ENCODE measurements at regions not wholly inside any gene's neighbourhood (a gene's known extent, or its start where the extent isn't known, plus 50 kb on each side); places are given as distances from the start of the nearest gene placed in this dataset.

DNA sequence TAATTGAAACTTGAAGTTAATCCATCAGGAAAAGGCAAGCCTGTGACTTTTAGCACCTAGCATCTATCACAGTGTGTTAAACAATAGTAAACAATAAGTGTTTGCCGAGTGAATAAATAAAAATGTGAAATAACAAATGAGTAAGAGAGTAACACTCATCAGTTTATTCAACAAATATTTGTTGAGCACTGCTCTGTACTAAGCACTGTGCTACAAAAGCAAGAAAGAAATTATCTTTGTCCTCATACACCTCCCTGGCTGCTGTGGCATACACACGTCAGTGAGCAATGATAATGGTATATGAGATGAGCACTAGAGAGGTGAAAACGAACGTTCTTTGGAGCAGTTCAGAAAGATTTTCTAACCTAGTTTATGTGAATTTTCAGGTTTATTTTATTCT lies 295.0 kb upstream of the LRRC7 start:
- TF ChIP-seq, protein P1, sequence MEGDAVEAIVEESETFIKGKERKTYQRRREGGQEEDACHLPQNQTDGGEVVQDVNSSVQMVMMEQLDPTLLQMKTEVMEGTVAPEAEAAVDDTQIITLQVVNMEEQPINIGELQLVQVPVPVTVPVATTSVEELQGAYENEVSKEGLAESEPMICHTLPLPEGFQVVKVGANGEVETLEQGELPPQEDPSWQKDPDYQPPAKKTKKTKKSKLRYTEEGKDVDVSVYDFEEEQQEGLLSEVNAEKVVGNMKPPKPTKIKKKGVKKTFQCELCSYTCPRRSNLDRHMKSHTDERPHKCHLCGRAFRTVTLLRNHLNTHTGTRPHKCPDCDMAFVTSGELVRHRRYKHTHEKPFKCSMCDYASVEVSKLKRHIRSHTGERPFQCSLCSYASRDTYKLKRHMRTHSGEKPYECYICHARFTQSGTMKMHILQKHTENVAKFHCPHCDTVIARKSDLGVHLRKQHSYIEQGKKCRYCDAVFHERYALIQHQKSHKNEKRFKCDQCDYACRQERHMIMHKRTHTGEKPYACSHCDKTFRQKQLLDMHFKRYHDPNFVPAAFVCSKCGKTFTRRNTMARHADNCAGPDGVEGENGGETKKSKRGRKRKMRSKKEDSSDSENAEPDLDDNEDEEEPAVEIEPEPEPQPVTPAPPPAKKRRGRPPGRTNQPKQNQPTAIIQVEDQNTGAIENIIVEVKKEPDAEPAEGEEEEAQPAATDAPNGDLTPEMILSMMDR (IDR thresholded peaks at IDR 0.05; ENCODE audit: low read depth, low read length), result no peak
- DNase-seq (ENCODE audit: low read depth in 2 of 2), result no peak
- H3K4me3 ChIP-seq (replicated peaks in 1 of 2; ENCODE audit: low read depth in 2 of 2, low read length in 2 of 2), result no peak overlapping the region

GRCh38 chr1:69278923-69279322 lies 288.8 kb upstream of the LRRC7 start:
- TF ChIP-seq, protein P1 (IDR thresholded peaks at IDR 0.05; ENCODE audit: low read depth, low read length), result no peak
- H3K4me3 ChIP-seq (replicated peaks in 1 of 2; ENCODE audit: low read depth in 2 of 2, low read length in 2 of 2), result no peak overlapping the region
- no peak for DNase-seq (ENCODE audit: low read depth in 2 of 2)

DNA sequence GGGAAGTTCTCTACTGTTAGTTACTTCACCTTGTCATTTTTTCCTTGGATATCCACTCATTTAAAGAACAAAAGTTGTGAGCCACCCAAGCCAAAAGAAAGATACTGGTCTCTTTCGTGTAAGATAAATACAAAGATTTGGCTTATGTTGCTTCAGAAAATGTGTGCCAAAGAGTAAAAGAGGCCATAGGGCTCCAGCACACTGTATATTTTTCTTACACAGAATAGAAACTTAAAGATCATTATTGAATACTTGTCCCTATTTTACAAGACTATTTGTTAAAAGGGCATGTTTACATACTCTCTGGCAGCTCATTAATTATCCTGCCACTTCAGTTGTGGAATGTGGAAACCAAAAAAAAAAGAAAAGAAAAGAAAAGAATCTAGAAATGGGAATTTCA lies 284.2 kb upstream of the LRRC7 start:
- no peak overlapping the region for H3K4me3 ChIP-seq (replicated peaks in 1 of 2; ENCODE audit: low read depth in 2 of 2, low read length in 2 of 2)
- no peak for DNase-seq (ENCODE audit: low read depth in 2 of 2)
- TF ChIP-seq, protein P1 (IDR thresholded peaks at IDR 0.05; ENCODE audit: low read depth, low read length), result no peak

- no peak overlapping the region for H3K4me3 ChIP-seq (replicated peaks in 1 of 2; ENCODE audit: low read depth in 2 of 2, low read length in 2 of 2)
- TF ChIP-seq, protein P1 (IDR thresholded peaks at IDR 0.05; ENCODE audit: low read depth, low read length), result no peak
- no peak for DNase-seq (ENCODE audit: low read depth in 2 of 2)
Observed at GRCh38 chr1:69284508-69284907, 283.2 kb upstream of the LRRC7 start.

- TF ChIP-seq, protein P1 (IDR thresholded peaks at IDR 0.05; ENCODE audit: low read depth, low read length), result no peak
- no peak for DNase-seq (ENCODE audit: low read depth in 2 of 2)
Observed at GRCh38 chr1:69288416-69288815, 279.3 kb upstream of the LRRC7 start.

GRCh38 chr1:69290291-69290690 lies 277.4 kb upstream of the LRRC7 start:
- peak; percentile 35 to 50 for DNase-seq (ENCODE audit: low read depth in 2 of 2)
- TF ChIP-seq, protein P1 (IDR thresholded peaks at IDR 0.05; ENCODE audit: low read depth, low read length), result no peak
- no peak overlapping the region for H3K4me3 ChIP-seq (replicated peaks in 1 of 2; ENCODE audit: low read depth in 2 of 2, low read length in 2 of 2)

More at GRCh38 chr1:69288416-69288815, 279.3 kb upstream of the LRRC7 start:
- no peak overlapping the region for H3K4me3 ChIP-seq (replicated peaks in 1 of 2; ENCODE audit: low read depth in 2 of 2, low read length in 2 of 2)

- TF ChIP-seq, protein P1 (IDR thresholded peaks at IDR 0.05; ENCODE audit: low read depth, low read length), result no peak
- no peak for DNase-seq (ENCODE audit: low read depth in 2 of 2)
- H3K4me3 ChIP-seq (replicated peaks in 1 of 2; ENCODE audit: low read depth in 2 of 2, low read length in 2 of 2), result no peak overlapping the region
Observed at GRCh38 chr1:69291541-69291940, 276.2 kb upstream of the LRRC7 start.

Data from cardiac fibroblast (primary cell).